Left cardiac atrium (tissue), 4 donors: ENCODE measurements at regions not wholly inside any gene's neighbourhood (a gene's known extent, or its start where the extent isn't known, plus 50 kb on each side); places are given as distances from the start of the nearest gene placed in this dataset.
"Not testable (repeated sequence)": the region's sequence is repeated elsewhere in the genome, so short reads cannot be mapped to it uniquely, and the experiment has no call there.

Source experiments
- ATAC-seq, 2 donors: fragments of 200-7000 bp; cut with Tn5 transposase; one replicate each; pipeline ENCODE4 v1.9.1; 2020; ENCODE audit warnings: mild to moderate bottlenecking in 2 of 2, moderate library complexity in 2 of 2
- DNase-seq: peaks from one replicate; pipeline ENCODE4 v3.0.0-alpha.2; 2020
- intact Hi-C, 2 donors: fragments of 100-400 bp; cut with DNase I; formaldehyde crosslinking; loops; one replicate each; pipeline versions ENCODE4 v1.14.1 to v1.15.1; 2022 to 2023
- donor health status: DM: no; HTN: yes; CAD: no.
- donor health status: DM: no; HTN: yes; CAD: no; lungs with severe emphysema.
- donor health status: DM: yes; HTN: yes; CAD: no.
- donor health status: Dilated cardiomyopathy.

GRCh38 chr12:89779090-89779489 is 70.5 kb upstream of the ATP2B1 start:
- intact Hi-C loops: no loop called here
- ATAC-seq (no peak), DNase-seq (no peak)

GRCh38 chr12:89777733-89778379 is 69.2 kb upstream of the ATP2B1 start:
- ATAC-seq: no peak
- no peak for DNase-seq
- intact Hi-C loops: no loop called here

GRCh38 chr12:89775986-89776365 is 67.3 kb upstream of the ATP2B1 start:
- intact Hi-C loops: no loop called here
- no peak for DNase-seq

GRCh38 chr12:89775063-89775985 is 66.7 kb upstream of the ATP2B1 start:
- DNase-seq (no peak), ATAC-seq (no peak)
- intact Hi-C loops: no loop called here

More at GRCh38 chr12:89775986-89776365, 67.3 kb upstream of the ATP2B1 start:
- no peak for ATAC-seq

GRCh38 chr12:89774645-89775044 is 66.0 kb upstream of the ATP2B1 start:
- intact Hi-C loops: no loop called here

GRCh38 chr12:89770391-89770790 is 61.8 kb upstream of the ATP2B1 start:
- ATAC-seq: no peak
- no peak for DNase-seq
- intact Hi-C loops: no loop called here

More at GRCh38 chr12:89774645-89775044, 66.0 kb upstream of the ATP2B1 start:
- ATAC-seq (no peak), DNase-seq (no peak)

GRCh38 chr12:89769483-89769818 is 60.8 kb upstream of the ATP2B1 start:
- intact Hi-C loops: no loop called here
- DNase-seq (no peak), ATAC-seq (no peak)

- intact Hi-C loops: no loop called here
- ATAC-seq (no peak), DNase-seq (no peak)
Measured at GRCh38 chr12:89768586-89769482, 60.2 kb upstream of the ATP2B1 start.

GRCh38 chr12:89765959-89766824 is 57.6 kb upstream of the ATP2B1 start:
- no peak for DNase-seq
- ATAC-seq: no peak
- intact Hi-C loops: no loop called here

- DNase-seq, ATAC-seq, intact Hi-C loops: not testable (repeated sequence)
Measured at GRCh38 chr12:89764164-89764563, 55.5 kb upstream of the ATP2B1 start.

- ATAC-seq (no peak), DNase-seq (no peak)
- intact Hi-C loops: no loop called here
Measured at GRCh38 chr12:89762498-89763170, 54.0 kb upstream of the ATP2B1 start.

GRCh38 chr12:89760783-89761182 is 52.1 kb upstream of the ATP2B1 start:
- DNase-seq (no peak), ATAC-seq (no peak)
- intact Hi-C loops: no loop called here
